PFSK-1 (cell line): ENCODE measurements at regions not wholly inside any gene's neighbourhood (a gene's known extent, or its start where the extent isn't known, plus 50 kb on each side); places are given as distances from the start of the nearest gene placed in this dataset.

Experiments used
- POLR2AphosphoS5 ChIP-seq: IDR thresholded peaks from 2 replicates; pipeline ENCODE4 v1.6.1; 2012; ENCODE audit warnings: low read depth, mild to moderate bottlenecking, control low read depth, low read length, moderate library complexity
- REST ChIP-seq, 2 experiments: IDR thresholded peaks; 2 replicates each; pipeline versions ENCODE4 v1.6.1 to v1.8.0; 2011 to 2012; ENCODE audit warnings: low read depth in 2 of 2, low read length in 2 of 2, control low read depth in 1 of 2, inconsistent platforms in 1 of 2, mild to moderate bottlenecking in 1 of 2, moderate library complexity in 1 of 2; ENCODE audit not compliant: insufficient read depth in 1 of 2
- SIN3A ChIP-seq: IDR thresholded peaks from 2 replicates; pipeline ENCODE4 v1.6.1; 2012; ENCODE audit warnings: mild to moderate bottlenecking, low read length, moderate library complexity, borderline replicate concordance; ENCODE audit not compliant: insufficient read depth
- TAF1 ChIP-seq: IDR thresholded peaks from 2 replicates; pipeline ENCODE4 v1.6.1; 2012; ENCODE audit warnings: low read length, control low read depth, borderline replicate concordance; ENCODE audit not compliant: insufficient read depth

DNA sequence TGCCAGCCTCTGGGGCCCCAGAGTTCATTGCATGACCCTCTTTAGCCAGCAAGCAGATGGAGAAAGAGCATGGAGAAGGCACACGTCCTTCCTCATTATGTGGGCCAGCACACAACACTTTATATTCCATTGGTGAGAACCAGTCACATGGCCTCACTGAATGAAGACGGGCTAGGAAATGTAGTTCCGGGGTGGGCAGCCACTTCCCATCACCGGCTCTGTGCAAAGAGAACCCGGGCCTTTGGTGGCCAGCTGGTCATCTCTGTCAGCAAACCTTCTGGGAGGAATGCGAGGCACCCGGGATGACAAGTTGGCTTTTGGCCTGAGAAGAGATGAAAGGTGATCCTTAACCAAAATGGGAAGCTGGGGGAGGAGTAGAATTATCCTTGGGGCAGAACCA, 90.2 kb upstream of the VGLL4 start:
- no peak for TF ChIP-seq POLR2AphosphoS5
- no peak for TF ChIP-seq SIN3A
- TF ChIP-seq REST (IDR thresholded peaks at IDR 0.05; ENCODE audit: insufficient read depth in 1 of 2, low read depth in 2 of 2, low read length in 2 of 2), result no peak
- TF ChIP-seq TAF1, result no peak
